Liver (tissue), 8 donors: ENCODE measurements at regions not wholly inside any gene's neighbourhood (a gene's known extent, or its start where the extent isn't known, plus 50 kb on each side); places are given as distances from the start of the nearest gene placed in this dataset.

Experiments used
- DNase-seq: peaks from one replicate; pipeline ENCODE4 v3.0.0-alpha.2; 2017; ENCODE audit warnings: low spot score
- H3K27ac ChIP-seq, 2 donors: one replicate each; pipeline ENCODE4 v1.7.0; 2013; ENCODE audit warnings: inconsistent platforms in 2 of 2, low read length in 2 of 2, control low read depth in 1 of 2, low read depth in 1 of 2, mild to moderate bottlenecking in 1 of 2
- H3K27me3 ChIP-seq, 4 donors: one replicate each; pipeline versions ENCODE4 v1.6.1 to v1.7.0; 2013; ENCODE audit warnings: low read length in 3 of 4, inconsistent platforms in 1 of 4, mild to moderate bottlenecking in 1 of 4, moderate library complexity in 1 of 4; ENCODE audit not compliant: control insufficient read depth in 4 of 4, insufficient read depth in 4 of 4
- H3K36me3 ChIP-seq, 4 donors: one replicate each; pipeline versions ENCODE4 v1.6.1 to v1.7.0; 2013; ENCODE audit warnings: low read length in 3 of 4, mild to moderate bottlenecking in 3 of 4, low read depth in 1 of 4, moderate library complexity in 1 of 4; ENCODE audit not compliant: control insufficient read depth in 4 of 4, insufficient read depth in 3 of 4
- H3K4me1 ChIP-seq, 4 donors: one replicate each; pipeline versions ENCODE4 v1.6.1 to v1.7.0; 2013; ENCODE audit warnings: low read length in 3 of 4, mild to moderate bottlenecking in 3 of 4, moderate library complexity in 1 of 4; ENCODE audit not compliant: control insufficient read depth in 4 of 4, insufficient read depth in 4 of 4
- H3K4me3 ChIP-seq, 3 donors: one replicate each; pipeline versions ENCODE4 v1.6.1 to v1.7.0; 2013; ENCODE audit warnings: low read length in 3 of 3, control low read depth in 1 of 3, low read depth in 1 of 3, mild to moderate bottlenecking in 1 of 3
- H3K9ac ChIP-seq, 2 donors: one replicate each; pipeline ENCODE4 v1.7.0; 2013; ENCODE audit warnings: low read length in 2 of 2, mild to moderate bottlenecking in 2 of 2, moderate library complexity in 2 of 2, control low read depth in 1 of 2, low read depth in 1 of 2
- H3K9me3 ChIP-seq, 4 donors: one replicate each; pipeline versions ENCODE4 v1.6.1 to v1.7.0; 2013; ENCODE audit warnings: low read length in 3 of 4; ENCODE audit not compliant: control insufficient read depth in 4 of 4
- ATF3 ChIP-seq: IDR thresholded peaks from 2 replicates; pipeline ENCODE4 v1.6.1; 2016; ENCODE audit warnings: antibody characterized with exemption
- CTCF ChIP-seq: fragments of 150-350 bp; IDR thresholded peaks from 2 replicates; pipeline ENCODE4 v1.5.1; 2017; ENCODE audit warnings: improper control_type of control experiment, low read depth, low read length; ENCODE audit not compliant: missing input control
- EGR1 ChIP-seq, 2 donors: IDR thresholded peaks; 2 replicates each; pipeline ENCODE4 v1.6.1; 2016 to 2018; ENCODE audit warnings: antibody characterized with exemption in 2 of 2, low read depth in 2 of 2
- FOXA1 ChIP-seq: IDR thresholded peaks from 2 replicates; pipeline ENCODE4 v1.6.1; 2016; ENCODE audit warnings: antibody characterized with exemption
- FOXA2 ChIP-seq: IDR thresholded peaks from 2 replicates; pipeline ENCODE4 v1.6.1; 2016; ENCODE audit warnings: antibody characterized with exemption
- GABPA ChIP-seq, 2 donors: IDR thresholded peaks in 1 of 2; conservative IDR thresholded peaks in 1 of 2; 2 replicates each; pipeline ENCODE4 v1.6.1; 2016; ENCODE audit warnings: antibody characterized with exemption in 2 of 2, mild to moderate bottlenecking in 1 of 2, moderate library complexity in 1 of 2
- HNF4A ChIP-seq, 2 donors: conservative IDR thresholded peaks; 2 replicates each; pipeline ENCODE4 v1.6.1; 2016; ENCODE audit warnings: antibody characterized with exemption in 2 of 2, mild to moderate bottlenecking in 2 of 2
- HNF4G ChIP-seq: IDR thresholded peaks from 2 replicates; pipeline ENCODE4 v1.6.1; 2016; ENCODE audit warnings: antibody characterized with exemption
- JUND ChIP-seq, 2 donors: IDR thresholded peaks; 2 replicates each; pipeline ENCODE4 v1.6.1; 2016; ENCODE audit warnings: antibody characterized with exemption in 2 of 2
- NR2F2 ChIP-seq: IDR thresholded peaks from 2 replicates; pipeline ENCODE4 v1.6.1; 2016; ENCODE audit warnings: antibody characterized with exemption
- RAD21 ChIP-seq, 2 donors: IDR thresholded peaks; 2 replicates each; pipeline ENCODE4 v1.6.1; 2016; ENCODE audit warnings: antibody characterized with exemption in 2 of 2, mild to moderate bottlenecking in 2 of 2
- RXRA ChIP-seq, 2 donors: IDR thresholded peaks; 2 replicates each; pipeline ENCODE4 v1.6.1; 2017 to 2018; ENCODE audit warnings: antibody characterized with exemption in 2 of 2, mild to moderate bottlenecking in 1 of 2
- SP1 ChIP-seq: IDR thresholded peaks from 2 replicates; pipeline ENCODE4 v1.6.1; 2018; ENCODE audit warnings: antibody characterized with exemption, mild to moderate bottlenecking
- TAF1 ChIP-seq: conservative IDR thresholded peaks from 2 replicates; pipeline ENCODE4 v1.6.1; 2016; ENCODE audit warnings: antibody characterized with exemption, mild to moderate bottlenecking
- YY1 ChIP-seq: IDR thresholded peaks from 2 replicates; pipeline ENCODE4 v1.6.1; 2016; ENCODE audit warnings: antibody characterized with exemption, mild to moderate bottlenecking
- ZBTB33 ChIP-seq: IDR thresholded peaks from 2 replicates; pipeline ENCODE4 v1.6.1; 2016; ENCODE audit warnings: antibody characterized with exemption
- WGBS: extraction: QIAGEN DNeasy Blood & Tissue Kit; methylation state at CpG from one replicate; pipeline ENCODE4 v1.1.7; 2013; 5-methylcytosine and 5-hydroxymethylcytosine counted together
- TF ChIP-seq, protein P1 (sequence below): IDR thresholded peaks from 2 replicates; pipeline ENCODE4 v1.6.1; 2016; ENCODE audit warnings: antibody characterized with exemption
- TF ChIP-seq, protein P2 (sequence below): IDR thresholded peaks from 2 replicates; pipeline ENCODE4 v1.6.1; 2016; ENCODE audit warnings: antibody characterized with exemption, mild to moderate bottlenecking
- donor health status: healthy.
- donor health status: healthy.
- donor health status: healthy.
- donor health status: healthy.
- donor health status: healthy.

DNA sequence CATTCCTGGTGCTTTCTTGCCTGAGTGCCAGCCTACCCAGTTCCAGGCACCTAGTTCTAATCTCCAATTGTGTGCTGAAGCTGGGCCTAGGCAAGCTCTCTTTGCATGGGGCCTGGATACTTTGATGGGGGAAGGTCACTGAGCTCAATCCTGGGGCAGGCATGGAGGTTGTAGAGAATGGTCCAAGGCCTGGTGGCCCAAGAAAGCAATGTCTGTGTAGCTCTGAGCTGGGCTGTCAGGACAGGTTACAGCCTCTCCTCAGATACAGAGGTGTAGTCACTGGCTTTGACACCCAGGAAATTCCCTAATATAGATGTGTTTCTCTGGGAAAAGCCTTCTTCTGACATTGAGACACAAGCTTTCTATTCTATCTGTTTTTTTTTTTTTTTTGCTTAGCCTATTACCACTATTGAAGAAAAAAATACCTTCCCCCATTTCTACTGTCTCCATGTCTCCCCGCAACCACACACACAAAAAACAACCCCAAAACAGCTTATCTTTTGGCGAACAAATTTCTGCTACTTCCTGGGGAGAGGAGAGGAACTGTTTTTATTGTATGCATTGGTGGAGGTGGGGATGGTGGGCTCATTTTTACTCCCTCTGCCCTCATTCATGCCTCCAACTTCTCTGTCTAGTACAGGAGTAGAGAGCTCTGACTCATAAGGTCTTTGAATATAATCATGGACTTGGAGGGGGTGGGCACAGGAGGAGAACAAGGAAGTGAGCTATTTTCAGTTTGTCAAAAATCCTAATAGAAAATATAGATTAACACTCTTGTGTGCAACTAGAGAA, 66.7 kb upstream of the DHX15 start:
- H3K4me1 ChIP-seq = no peaks in the 10 kb centered on the region
- TF ChIP-seq HNF4A (conservative IDR thresholded peaks at IDR 0.05) (no peak), JUND (IDR thresholded peaks at IDR 0.05) (no peak), RXRA (IDR thresholded peaks at IDR 0.05) (no peak), HNF4G (no peak), SP1 (no peak), ATF3 (no peak), RAD21 (IDR thresholded peaks at IDR 0.05) (no peak), FOXA1 (no peak), FOXA2 (no peak), CTCF (no peak)
- TF ChIP-seq, protein P1, sequence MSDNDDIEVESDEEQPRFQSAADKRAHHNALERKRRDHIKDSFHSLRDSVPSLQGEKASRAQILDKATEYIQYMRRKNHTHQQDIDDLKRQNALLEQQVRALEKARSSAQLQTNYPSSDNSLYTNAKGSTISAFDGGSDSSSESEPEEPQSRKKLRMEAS = no peak
- H3K9ac ChIP-seq = no peak overlapping the region
- no peak overlapping the region for H3K27ac ChIP-seq
- H3K27me3 ChIP-seq = no peaks in the 10 kb centered on the region
- no peak for DNase-seq
- no peak overlapping the region for H3K4me3 ChIP-seq
- H3K36me3 ChIP-seq = no peaks in the 10 kb centered on the region
- H3K9me3 ChIP-seq = no peaks in the 10 kb centered on the region
- WGBS = 78% methylated on average over 2 of the region's 2 CpGs

DNA sequence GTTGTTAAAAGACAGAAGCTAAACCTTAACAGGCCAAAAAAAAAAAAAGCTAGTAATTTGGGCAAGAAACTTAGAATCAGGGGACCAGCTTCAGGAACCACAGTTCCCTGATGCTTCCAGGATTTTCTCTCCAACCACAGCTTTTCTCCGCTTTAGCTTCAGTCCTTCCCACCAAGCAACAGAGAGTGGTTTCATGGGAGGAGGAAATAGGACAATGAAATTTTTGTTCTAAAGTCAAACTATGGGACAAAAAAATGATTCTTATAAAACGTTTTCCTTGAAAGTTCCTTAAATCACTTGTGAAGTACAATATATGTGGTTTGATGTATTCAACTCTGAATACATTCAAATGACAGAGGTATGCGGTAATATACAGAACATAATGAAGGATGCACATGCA, 71.0 kb upstream of the DHX15 start:
- H3K9ac ChIP-seq = no peak overlapping the region
- no peak overlapping the region for H3K27ac ChIP-seq
- H3K9me3 ChIP-seq = no peaks in the 10 kb centered on the region
- no peak for DNase-seq
- TF ChIP-seq EGR1 (IDR thresholded peaks at IDR 0.05; ENCODE audit: low read depth in 2 of 2) = no peak
- no peak for TF ChIP-seq RXRA (IDR thresholded peaks at IDR 0.05)
- TF ChIP-seq FOXA1 = no peak
- no peak for TF ChIP-seq GABPA (IDR thresholded peaks at IDR 0.05 in 1 of 2, conservative IDR thresholded peaks at IDR 0.05 in 1 of 2)
- TF ChIP-seq FOXA2 = no peak
- TF ChIP-seq NR2F2 = no peak
- TF ChIP-seq SP1 = no peak
- TF ChIP-seq RAD21 (IDR thresholded peaks at IDR 0.05) = no peak
- TF ChIP-seq HNF4G = no peak
- TF ChIP-seq ATF3 = no peak
- TF ChIP-seq YY1 = no peak
- H3K4me3 ChIP-seq = no peak overlapping the region
- H3K27me3 ChIP-seq = no peaks in the 10 kb centered on the region
- H3K36me3 ChIP-seq = no peaks in the 10 kb centered on the region
- H3K4me1 ChIP-seq = peaks cover 0 to 20% (median 6%) of the 10 kb centered on the region in 4 donors
- 74% methylated on average over 3 of the region's 3 CpGs for WGBS

GRCh38 chr4:24655971-24656370, 71.6 kb upstream of the DHX15 start:
- Histone ChIP-seq H3K27ac (no peak overlapping the region), H3K9ac (no peak overlapping the region), H3K9me3 (no peaks in the 10 kb centered on the region), H3K36me3 (no peaks in the 10 kb centered on the region), H3K27me3 (no peaks in the 10 kb centered on the region), H3K4me3 (no peak overlapping the region), H3K4me1 (peaks cover 0 to 20% (median 6%) of the 10 kb centered on the region in 4 donors)
- DNase-seq = no peak
- WGBS = 69% methylated on average over 4 of the region's 4 CpGs
- TF ChIP-seq, protein P2, sequence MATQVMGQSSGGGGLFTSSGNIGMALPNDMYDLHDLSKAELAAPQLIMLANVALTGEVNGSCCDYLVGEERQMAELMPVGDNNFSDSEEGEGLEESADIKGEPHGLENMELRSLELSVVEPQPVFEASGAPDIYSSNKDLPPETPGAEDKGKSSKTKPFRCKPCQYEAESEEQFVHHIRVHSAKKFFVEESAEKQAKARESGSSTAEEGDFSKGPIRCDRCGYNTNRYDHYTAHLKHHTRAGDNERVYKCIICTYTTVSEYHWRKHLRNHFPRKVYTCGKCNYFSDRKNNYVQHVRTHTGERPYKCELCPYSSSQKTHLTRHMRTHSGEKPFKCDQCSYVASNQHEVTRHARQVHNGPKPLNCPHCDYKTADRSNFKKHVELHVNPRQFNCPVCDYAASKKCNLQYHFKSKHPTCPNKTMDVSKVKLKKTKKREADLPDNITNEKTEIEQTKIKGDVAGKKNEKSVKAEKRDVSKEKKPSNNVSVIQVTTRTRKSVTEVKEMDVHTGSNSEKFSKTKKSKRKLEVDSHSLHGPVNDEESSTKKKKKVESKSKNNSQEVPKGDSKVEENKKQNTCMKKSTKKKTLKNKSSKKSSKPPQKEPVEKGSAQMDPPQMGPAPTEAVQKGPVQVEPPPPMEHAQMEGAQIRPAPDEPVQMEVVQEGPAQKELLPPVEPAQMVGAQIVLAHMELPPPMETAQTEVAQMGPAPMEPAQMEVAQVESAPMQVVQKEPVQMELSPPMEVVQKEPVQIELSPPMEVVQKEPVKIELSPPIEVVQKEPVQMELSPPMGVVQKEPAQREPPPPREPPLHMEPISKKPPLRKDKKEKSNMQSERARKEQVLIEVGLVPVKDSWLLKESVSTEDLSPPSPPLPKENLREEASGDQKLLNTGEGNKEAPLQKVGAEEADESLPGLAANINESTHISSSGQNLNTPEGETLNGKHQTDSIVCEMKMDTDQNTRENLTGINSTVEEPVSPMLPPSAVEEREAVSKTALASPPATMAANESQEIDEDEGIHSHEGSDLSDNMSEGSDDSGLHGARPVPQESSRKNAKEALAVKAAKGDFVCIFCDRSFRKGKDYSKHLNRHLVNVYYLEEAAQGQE = no peak
- TF ChIP-seq ATF3 = no peak
- TF ChIP-seq ZBTB33 = no peak
- no peak for TF ChIP-seq JUND (IDR thresholded peaks at IDR 0.05)
- TF ChIP-seq, protein P1 = no peak
- no peak for TF ChIP-seq RAD21 (IDR thresholded peaks at IDR 0.05)
- no peak for TF ChIP-seq HNF4G
- no peak for TF ChIP-seq FOXA1
- TF ChIP-seq GABPA (IDR thresholded peaks at IDR 0.05 in 1 of 2, conservative IDR thresholded peaks at IDR 0.05 in 1 of 2) = no peak
- TF ChIP-seq RXRA (IDR thresholded peaks at IDR 0.05) = no peak
- no peak for TF ChIP-seq TAF1
